HG03103 (cell line): ENCODE measurements at regions not wholly inside any gene's neighbourhood (a gene's known extent, or its start where the extent isn't known, plus 50 kb on each side); places are given as distances from the start of the nearest gene placed in this dataset.

Experiments
- ATAC-seq: cut with Tn5 transposase; IDR thresholded peaks from one replicate; pipeline ENCODE4 v1.9.1; 2021; ENCODE audit warnings: low read depth; ENCODE audit not compliant: unreplicated experiment

- ATAC-seq: no peak
These were observed 411.9 kb upstream of the KLF6 start for GRCh38 chr10:4196771-4197390.

- ATAC-seq: no peak
These were observed 411.2 kb upstream of the KLF6 start for GRCh38 chr10:4196183-4196582.

GRCh38 chr10:4195213-4195612, 410.2 kb upstream of the KLF6 start:
- no peak for ATAC-seq

- ATAC-seq: no peak
These were observed 409.2 kb upstream of the KLF6 start for GRCh38 chr10:4194231-4194630.

- no peak for ATAC-seq
These were observed 406.9 kb upstream of the KLF6 start for GRCh38 chr10:4191894-4192293.

- ATAC-seq: no peak
These were observed 406.3 kb upstream of the KLF6 start for GRCh38 chr10:4191354-4191753.

GRCh38 chr10:4190876-4191275, 405.9 kb upstream of the KLF6 start:
- ATAC-seq: no peak

GRCh38 chr10:4189281-4189680, 404.3 kb upstream of the KLF6 start:
- ATAC-seq: no peak

- ATAC-seq: no peak
These were observed 403.4 kb upstream of the KLF6 start for GRCh38 chr10:4188406-4188805.

GRCh38 chr10:4186849-4187540, 402.0 kb upstream of the KLF6 start:
- no peak for ATAC-seq

- ATAC-seq: no peak
These were observed 398.8 kb upstream of the KLF6 start for GRCh38 chr10:4183761-4184261.

- no peak for ATAC-seq
These were observed 396.6 kb upstream of the KLF6 start for GRCh38 chr10:4181621-4182049.

- ATAC-seq: no peak
These were observed 396.1 kb upstream of the KLF6 start for GRCh38 chr10:4181081-4181480.

GRCh38 chr10:4177791-4178190, 392.8 kb upstream of the KLF6 start:
- no peak for ATAC-seq

GRCh38 chr10:4176500-4177281, 391.7 kb upstream of the KLF6 start:
- no peak for ATAC-seq

- no peak for ATAC-seq
These were observed 389.2 kb upstream of the KLF6 start for GRCh38 chr10:4174197-4174596.

GRCh38 chr10:4170633-4171314, 385.8 kb upstream of the KLF6 start:
- no peak for ATAC-seq

- no peak for ATAC-seq
These were observed 385.2 kb upstream of the KLF6 start for GRCh38 chr10:4170181-4170580.

GRCh38 chr10:4169448-4169847, 384.4 kb upstream of the KLF6 start:
- ATAC-seq: no peak

- no peak for ATAC-seq
These were observed 382.2 kb upstream of the KLF6 start for GRCh38 chr10:4167216-4167615.
